ENCODE measurements at regions not wholly inside any gene's neighbourhood (a gene's known extent, or its start where the extent isn't known, plus 50 kb on each side); places are given as distances from the start of the nearest gene placed in this dataset.

GRCh38 chrX:138923805-138924204 is 212.3 kb upstream of the FGF13 start:
- FAIRE-seq (no peak), DNase-seq (ENCODE audit: low spot score) (no peak), ATAC-seq (no peak)
- Histone ChIP-seq H3K4me2 (ENCODE audit: low read depth, low read length) (no peak overlapping the region), H2AFZ (ENCODE audit: low read length) (no peak overlapping the region), H3K79me2 (ENCODE audit: insufficient read depth, low read length) (no peaks in the 10 kb centered on the region), H3K27ac (ENCODE audit: extremely low read length, insufficient read depth, low read length) (no peak overlapping the region), H4K20me1 (ENCODE audit: insufficient read depth, low read length) (no peaks in the 10 kb centered on the region), H3K9ac (ENCODE audit: insufficient read depth, low read depth, low read length) (no peak overlapping the region), H3K4me3 (replicated peaks in 1 of 3; ENCODE audit: insufficient read depth in 1 of 3, low read depth in 2 of 3, low read length in 3 of 3) (no peak overlapping the region), H3K36me3 (replicated peaks in 1 of 2; ENCODE audit: control insufficient read depth in 1 of 2, insufficient read depth in 2 of 2, low read length in 2 of 2) (no peaks in the 10 kb centered on the region), H3K9me3 (ENCODE audit: low read length) (peaks cover 7% of the 10 kb centered on the region; the same call in 1 of the 2 replicates), H3K4me1 (ENCODE audit: insufficient read depth, low read length) (no peaks in the 10 kb centered on the region), H3K27me3 (ENCODE audit: control insufficient read depth in 1 of 2, insufficient read depth in 2 of 2, low read length in 2 of 2) (no peaks in the 10 kb centered on the region)
- ChIA-PET CTCF (ENCODE audit: low intra/inter-chr PET ratio, low total read pairs) (no interaction called here), POLR2A (no interaction called here)
- no peak for TF ChIP-seq PREB (CRISPR knock-in tag; IDR thresholded peaks at IDR 0.05)
- no peak for TF ChIP-seq MED1 (CRISPR knock-in tag; IDR thresholded peaks at IDR 0.05)
- no peak for TF ChIP-seq CBX1 (IDR thresholded peaks at IDR 0.05; ENCODE audit: low read depth)
- no peak for TF ChIP-seq SIX4 (CRISPR knock-in tag; IDR thresholded peaks at IDR 0.05)
- TF ChIP-seq ZNF468 (CRISPR knock-in tag; IDR thresholded peaks at IDR 0.05) = no peak
- no peak for TF ChIP-seq ZNF12 (CRISPR knock-in tag; IDR thresholded peaks at IDR 0.05)
- TF ChIP-seq ZNF503 (CRISPR knock-in tag; IDR thresholded peaks at IDR 0.05) = no peak
- no peak for TF ChIP-seq ATF2 (CRISPR knock-in tag; IDR thresholded peaks at IDR 0.05)
- TF ChIP-seq HOMEZ (CRISPR knock-in tag; IDR thresholded peaks at IDR 0.05; ENCODE audit: low read depth) = no peak
- TF ChIP-seq IRX3 (CRISPR knock-in tag; IDR thresholded peaks at IDR 0.05; ENCODE audit: borderline replicate concordance, low read depth) = no peak
- no peak for TF ChIP-seq HOXA7 (CRISPR knock-in tag; IDR thresholded peaks at IDR 0.05)
- no peak for TF ChIP-seq ZNF709 (CRISPR knock-in tag; IDR thresholded peaks at IDR 0.05)
- no peak for TF ChIP-seq ZSCAN21 (CRISPR knock-in tag; IDR thresholded peaks at IDR 0.05; ENCODE audit: borderline replicate concordance)
- no peak for TF ChIP-seq MTF2 (CRISPR knock-in tag; IDR thresholded peaks at IDR 0.05; ENCODE audit: borderline replicate concordance)
- no peak for TF ChIP-seq MAX (IDR thresholded peaks at IDR 0.05)
- TF ChIP-seq PRDM15 (CRISPR knock-in tag; IDR thresholded peaks at IDR 0.05) = no peak
- TF ChIP-seq PRPF4 (IDR thresholded peaks at IDR 0.05; ENCODE audit: low read depth, low read length, poor library complexity, severe bottlenecking) = no peak
- BruUV-seq (replicated peaks) = no TSS peak
- intact Hi-C loops (cut with micrococcal nuclease; ENCODE audit: unreplicated experiment) (no loop called here), in situ Hi-C loops (cut with HindIII; ENCODE audit: extremely low pct_ligation_motif_present, low pct_unique_long_range_greater_than_20kb) (no loop called here)

Measured in HepG2 (cell line).